Muscle of leg (tissue), 3 donors: ENCODE measurements at regions not wholly inside any gene's neighbourhood (a gene's known extent, or its start where the extent isn't known, plus 50 kb on each side); places are given as distances from the start of the nearest gene placed in this dataset.

Source experiments
- DNase-seq: peaks from one replicate; pipeline ENCODE4 v3.0.0; 2013
- H3K27ac ChIP-seq: one replicate; pipeline ENCODE4 v1.5.1; 2013; ENCODE audit warnings: mild to moderate bottlenecking, low read length, control low read depth
- H3K27me3 ChIP-seq: one replicate; pipeline ENCODE4 v1.6.1; 2013; ENCODE audit warnings: low read length; ENCODE audit not compliant: control insufficient read depth, insufficient read depth
- H3K36me3 ChIP-seq: one replicate; pipeline ENCODE4 v1.6.1; 2013; ENCODE audit warnings: low read length; ENCODE audit not compliant: control insufficient read depth, insufficient read depth
- H3K4me1 ChIP-seq: one replicate; pipeline ENCODE4 v1.6.1; 2013; ENCODE audit warnings: low read length; ENCODE audit not compliant: control insufficient read depth, insufficient read depth
- H3K4me3 ChIP-seq: one replicate; pipeline ENCODE4 v1.5.1; 2013; ENCODE audit warnings: low read length, control low read depth
- H3K9me3 ChIP-seq: replicated peaks from 2 replicates; pipeline ENCODE4 v1.6.1; 2013; ENCODE audit warnings: low read depth, low read length; ENCODE audit not compliant: control insufficient read depth
- WGBS: methylation state at CpG from one replicate; pipeline ENCODE4 v1.1.5; 2013; ENCODE audit warnings: missing lambda C conversion rate; ENCODE audit not compliant: insufficient coverage; 5-methylcytosine and 5-hydroxymethylcytosine counted together

- Histone ChIP-seq H3K27ac (no peak overlapping the region), H3K36me3 (no peaks in the 10 kb centered on the region), H3K9me3 (no peaks in the 10 kb centered on the region), H3K27me3 (no peaks in the 10 kb centered on the region), H3K4me3 (no peak overlapping the region), H3K4me1 (no peaks in the 10 kb centered on the region)
- DNase-seq, result no peak
- WGBS, result no CpG with 5 or more reads among the region's 4 CpGs
Measured at GRCh38 chr21:25369524-25370300, 237.6 kb downstream of the MRPL39 start.

GRCh38 chr21:25368531-25368930, 238.8 kb downstream of the MRPL39 start:
- Histone ChIP-seq H3K9me3 (no peaks in the 10 kb centered on the region), H3K27ac (no peak overlapping the region), H3K36me3 (no peaks in the 10 kb centered on the region), H3K4me1 (no peaks in the 10 kb centered on the region), H3K4me3 (no peak overlapping the region), H3K27me3 (no peaks in the 10 kb centered on the region)
- 90% methylated on average over 3 of the region's 7 CpGs for WGBS
- DNase-seq, result no peak

- Histone ChIP-seq H3K4me3 (no peak overlapping the region), H3K4me1 (no peaks in the 10 kb centered on the region), H3K9me3 (no peaks in the 10 kb centered on the region), H3K27me3 (no peaks in the 10 kb centered on the region), H3K36me3 (no peaks in the 10 kb centered on the region), H3K27ac (no peak overlapping the region)
- no peak for DNase-seq
- WGBS, result no CpG with 5 or more reads among the region's 1 CpG
Measured at GRCh38 chr21:25366116-25366515, 241.2 kb downstream of the MRPL39 start.

- H3K4me1 ChIP-seq, result no peaks in the 10 kb centered on the region
- no peaks in the 10 kb centered on the region for H3K27me3 ChIP-seq
- H3K36me3 ChIP-seq, result no peaks in the 10 kb centered on the region
- no peaks in the 10 kb centered on the region for H3K9me3 ChIP-seq
- no peak overlapping the region for H3K4me3 ChIP-seq
- H3K27ac ChIP-seq, result no peak overlapping the region
- no peak for DNase-seq
- 94% methylated on average over 10 of the region's 15 CpGs for WGBS
Measured at GRCh38 chr21:25362375-25363267, 244.7 kb downstream of the MRPL39 start.

GRCh38 chr21:25361765-25362164, 245.5 kb downstream of the MRPL39 start:
- H3K36me3 ChIP-seq, result no peaks in the 10 kb centered on the region
- no peak overlapping the region for H3K27ac ChIP-seq
- WGBS, result 94% methylated on average over 22 of the region's 28 CpGs
- H3K4me3 ChIP-seq, result no peak overlapping the region
- H3K9me3 ChIP-seq, result no peaks in the 10 kb centered on the region
- H3K4me1 ChIP-seq, result no peaks in the 10 kb centered on the region
- no peak for DNase-seq
- H3K27me3 ChIP-seq, result no peaks in the 10 kb centered on the region

GRCh38 chr21:25361097-25361496, 246.2 kb downstream of the MRPL39 start:
- H3K27me3 ChIP-seq, result no peaks in the 10 kb centered on the region
- no peaks in the 10 kb centered on the region for H3K9me3 ChIP-seq
- H3K27ac ChIP-seq, result no peak overlapping the region
- no peaks in the 10 kb centered on the region for H3K4me1 ChIP-seq
- no peaks in the 10 kb centered on the region for H3K36me3 ChIP-seq
- no peak for DNase-seq
- H3K4me3 ChIP-seq, result no peak overlapping the region
- WGBS, result no CpG with 5 or more reads among the region's 1 CpG

GRCh38 chr21:25360593-25360992, 246.7 kb downstream of the MRPL39 start:
- no peak for DNase-seq
- no peaks in the 10 kb centered on the region for H3K4me1 ChIP-seq
- H3K27ac ChIP-seq, result no peak overlapping the region
- H3K9me3 ChIP-seq, result no peaks in the 10 kb centered on the region
- no peaks in the 10 kb centered on the region for H3K27me3 ChIP-seq
- H3K4me3 ChIP-seq, result no peak overlapping the region
- WGBS, result 80% methylated on average over 1 of the region's 2 CpGs
- H3K36me3 ChIP-seq, result no peaks in the 10 kb centered on the region

DNA sequence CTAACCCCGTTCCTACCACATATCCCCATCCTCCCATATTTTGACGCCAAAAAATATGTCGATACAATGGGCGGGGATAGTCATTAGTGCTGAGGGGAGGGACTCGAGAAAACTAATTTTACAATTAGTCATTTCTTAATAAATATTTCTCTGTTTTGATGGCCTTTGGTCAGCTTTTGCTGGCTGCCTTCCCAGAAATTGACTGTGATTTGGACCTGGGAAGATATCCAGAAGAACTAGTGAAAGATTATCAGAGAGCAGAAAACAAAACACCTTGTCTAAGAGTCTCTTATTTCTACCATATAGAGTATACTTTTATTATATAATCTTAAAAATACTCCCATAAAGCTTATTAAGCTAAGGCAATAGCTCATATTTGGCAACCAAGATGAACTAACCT, 247.6 kb downstream of the MRPL39 start:
- H3K9me3 ChIP-seq, result no peaks in the 10 kb centered on the region
- H3K27me3 ChIP-seq, result no peaks in the 10 kb centered on the region
- H3K27ac ChIP-seq, result no peak overlapping the region
- DNase-seq, result no peak
- no peaks in the 10 kb centered on the region for H3K4me1 ChIP-seq
- H3K4me3 ChIP-seq, result no peak overlapping the region
- H3K36me3 ChIP-seq, result no peaks in the 10 kb centered on the region
- no CpG with 5 or more reads among the region's 5 CpGs for WGBS

DNA sequence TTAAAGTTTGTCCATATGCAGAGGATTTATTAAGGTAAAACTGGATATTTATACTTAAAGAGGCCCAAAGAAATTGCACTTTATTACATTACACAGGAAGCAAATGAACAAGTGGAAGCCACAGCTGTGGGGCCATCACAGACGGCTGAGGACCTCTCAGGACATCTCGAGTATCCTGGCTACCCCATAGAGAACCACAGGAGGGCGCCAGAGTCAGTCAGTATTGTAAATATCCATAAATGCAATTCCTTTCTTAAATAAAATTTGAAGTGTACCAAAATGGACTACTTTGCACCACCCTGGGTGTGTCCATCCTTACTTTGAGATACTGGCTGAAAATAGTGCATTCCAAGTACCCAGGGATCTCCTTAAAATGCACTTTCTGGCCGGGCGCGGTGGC, 257.2 kb downstream of the MRPL39 start:
- H3K27ac ChIP-seq, result no peak overlapping the region
- no peaks in the 10 kb centered on the region for H3K36me3 ChIP-seq
- DNase-seq, result no peak
- 96% methylated on average over 3 of the region's 6 CpGs for WGBS
- H3K4me3 ChIP-seq, result no peak overlapping the region
- no peaks in the 10 kb centered on the region for H3K9me3 ChIP-seq
- no peaks in the 10 kb centered on the region for H3K4me1 ChIP-seq
- H3K27me3 ChIP-seq, result no peaks in the 10 kb centered on the region

- Histone ChIP-seq H3K36me3 (no peaks in the 10 kb centered on the region), H3K4me3 (no peak overlapping the region), H3K27ac (no peak overlapping the region), H3K4me1 (no peaks in the 10 kb centered on the region), H3K9me3 (no peaks in the 10 kb centered on the region), H3K27me3 (no peaks in the 10 kb centered on the region)
- DNase-seq, result no peak
- 89% methylated on average over 3 of the region's 10 CpGs for WGBS
Measured at GRCh38 chr21:25343774-25344545, 263.3 kb downstream of the MRPL39 start.
